Activated CD4-positive, alpha-beta memory T cell treated with anti-CD3 and anti-CD28 coated beads for 36 hours (primary cell): ENCODE measurements at regions not wholly inside any gene's neighbourhood (a gene's known extent, or its start where the extent isn't known, plus 50 kb on each side); places are given as distances from the start of the nearest gene placed in this dataset.

ENCODE experiments used
- CTCF ChIA-PET: fragments of 350-600 bp; sonication (Branson Sonifier 250); formaldehyde crosslinking; loops from one replicate; lab custom pipeline; 2021; ENCODE audit warnings: antibody characterized with exemption, inconsistent platforms; lab: Charles Lee
- POLR2A ChIA-PET: fragments of 350-600 bp; sonication (Branson Sonifier 250); formaldehyde crosslinking; loops from one replicate; lab custom pipeline; 2021; ENCODE audit warnings: antibody characterized with exemption; lab: Charles Lee
- DNase-seq: peaks from one replicate; pipeline ENCODE4 v3.0.0-alpha.2; 2020
- H3K27ac Mint-ChIP-seq: one replicate; pipeline ENCODE4 v1.8.0; 2021; ENCODE audit warnings: mixed read lengths
- H3K27me3 Mint-ChIP-seq: one replicate; pipeline ENCODE4 v1.8.0; 2021; ENCODE audit warnings: mixed read lengths
- H3K36me3 Mint-ChIP-seq: one replicate; pipeline ENCODE4 v1.8.0; 2021; ENCODE audit warnings: mixed read lengths
- H3K4me1 Mint-ChIP-seq: one replicate; pipeline ENCODE4 v1.8.0; 2021; ENCODE audit warnings: low read depth, mixed read lengths
- H3K4me3 Mint-ChIP-seq: one replicate; pipeline ENCODE4 v1.8.0; 2021; ENCODE audit warnings: mild to moderate bottlenecking, mixed read lengths
- H3K9me3 Mint-ChIP-seq: one replicate; pipeline ENCODE4 v1.8.0; 2021; ENCODE audit warnings: mixed read lengths
- intact Hi-C: fragments of 100-400 bp; cut with micrococcal nuclease; formaldehyde crosslinking; loops from one replicate; pipeline ENCODE4 v1.15.1; 2023

DNA sequence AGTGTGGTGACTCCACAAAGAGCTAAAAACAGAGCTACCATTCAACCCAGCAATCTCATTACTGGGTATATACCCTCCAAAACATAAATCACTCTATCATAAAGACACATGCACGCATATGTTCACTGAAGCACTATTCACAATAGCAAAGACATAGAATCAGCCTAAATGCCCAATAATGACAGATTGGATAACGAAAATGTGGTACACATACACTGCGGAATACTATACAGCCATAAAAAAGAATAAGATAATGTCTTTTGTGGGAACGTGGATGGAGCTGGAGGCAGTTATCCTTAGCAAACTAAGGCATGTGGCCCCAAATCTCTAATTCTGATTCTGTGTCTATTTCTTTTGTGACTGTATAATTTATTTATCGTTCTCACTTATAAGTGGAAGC, 89.0 kb upstream of the PRNP start:
- H3K27ac Mint-ChIP-seq = no peak overlapping the region
- no peaks in the 10 kb centered on the region for H3K36me3 Mint-ChIP-seq
- CTCF ChIA-PET = interaction anchor here (0.6 to 1.7 kb wide), 3 partner anchors 16 to 29 kb away, joined by 3 to 5 read pairs (median 3); no protein-coding TSS in a partner anchor
- intact Hi-C loops = no loop called here
- POLR2A ChIA-PET = no interaction called here
- H3K4me1 Mint-ChIP-seq = peaks cover 5% of the 10 kb centered on the region
- no peak overlapping the region for H3K4me3 Mint-ChIP-seq
- peaks cover 6% of the 10 kb centered on the region for H3K27me3 Mint-ChIP-seq
- no peak for DNase-seq
- H3K9me3 Mint-ChIP-seq = no peaks in the 10 kb centered on the region

GRCh38 chr20:4593149-4593525, 93.1 kb upstream of the PRNP start:
- peaks cover 3% of the 10 kb centered on the region for H3K27me3 Mint-ChIP-seq
- ChIA-PET POLR2A (no interaction called here), CTCF (interaction anchor here (0.6 to 1.6 kb wide), 4 partner anchors 15 to 460 kb away, joined by 3 to 6 read pairs (median 4); no protein-coding TSS in a partner anchor)
- H3K27ac Mint-ChIP-seq = no peak overlapping the region
- no peaks in the 10 kb centered on the region for H3K36me3 Mint-ChIP-seq
- no peak for DNase-seq
- no peaks in the 10 kb centered on the region for H3K9me3 Mint-ChIP-seq
- H3K4me3 Mint-ChIP-seq = no peak overlapping the region
- H3K4me1 Mint-ChIP-seq = peaks cover 5% of the 10 kb centered on the region
- intact Hi-C loops = no loop called here

GRCh38 chr20:4592316-4593148, 93.7 kb upstream of the PRNP start:
- intact Hi-C loops = loop anchor here (1.0 kb wide), 1 partner anchor 484 kb away; no protein-coding TSS in a partner anchor
- no peak overlapping the region for H3K27ac Mint-ChIP-seq

GRCh38 chr20:4591975-4592315, 94.3 kb upstream of the PRNP start:
- intact Hi-C loops = loop anchor here (1.0 to 2.0 kb wide), 2 partner anchors 341 to 484 kb away; no protein-coding TSS in a partner anchor
- POLR2A ChIA-PET = no interaction called here
- H3K4me1 Mint-ChIP-seq = peaks cover 5% of the 10 kb centered on the region
- no peak overlapping the region for H3K27ac Mint-ChIP-seq
- CTCF ChIA-PET = interaction anchor here (0.6 to 2.3 kb wide), 5 partner anchors 13 to 484 kb away, joined by 3 to 7 read pairs (median 3); partner anchors contain the start of gene PRND
- no peak overlapping the region for H3K4me3 Mint-ChIP-seq
- no peaks in the 10 kb centered on the region for H3K36me3 Mint-ChIP-seq
- no peak for DNase-seq
- H3K9me3 Mint-ChIP-seq = no peaks in the 10 kb centered on the region
- H3K27me3 Mint-ChIP-seq = no peaks in the 10 kb centered on the region

More at GRCh38 chr20:4592316-4593148, 93.7 kb upstream of the PRNP start:
- H3K4me3 Mint-ChIP-seq = peak overlapping the region; percentile 45
- POLR2A ChIA-PET = no interaction called here
- H3K27me3 Mint-ChIP-seq = peaks cover under 1% of the 10 kb centered on the region
- H3K9me3 Mint-ChIP-seq = no peaks in the 10 kb centered on the region
- CTCF ChIA-PET = interaction anchor here (0.6 to 2.3 kb wide), 6 partner anchors 14 to 484 kb away, joined by 3 to 7 read pairs (median 4); partner anchors contain the start of gene PRND
- H3K36me3 Mint-ChIP-seq = no peaks in the 10 kb centered on the region
- peaks cover 5% of the 10 kb centered on the region for H3K4me1 Mint-ChIP-seq
- peak; percentile 60 for DNase-seq

DNA sequence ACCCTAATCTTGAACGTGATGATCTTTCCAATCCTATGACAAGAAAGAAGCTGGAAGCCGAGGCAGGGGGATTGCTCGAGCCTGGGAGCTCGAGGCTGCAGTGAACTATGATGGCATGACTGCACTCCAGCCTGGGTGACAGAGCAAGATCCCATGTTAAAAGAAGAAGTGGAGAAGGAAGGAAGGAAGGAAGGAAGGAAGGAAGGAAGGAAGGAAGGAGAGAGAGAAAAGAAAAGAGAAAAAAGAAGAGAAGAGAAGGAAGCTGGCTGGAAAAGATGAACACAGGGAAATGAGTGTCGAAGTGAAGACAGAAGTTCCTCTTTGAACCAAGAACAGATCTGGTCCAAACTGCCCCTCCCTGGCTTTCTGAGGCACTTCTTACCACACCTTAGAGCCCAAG, 100.5 kb upstream of the PRNP start:
- intact Hi-C loops = no loop called here
- Mint-ChIP-seq H3K27me3 (peaks cover 9% of the 10 kb centered on the region), H3K4me1 (peaks cover 2% of the 10 kb centered on the region), H3K9me3 (no peaks in the 10 kb centered on the region), H3K27ac (no peak overlapping the region), H3K36me3 (no peaks in the 10 kb centered on the region), H3K4me3 (no peak overlapping the region)
- ChIA-PET CTCF (interaction anchor here (0.5 to 1.3 kb wide), 2 partner anchors 9 to 859 kb away, joined by 3 read pairs; no protein-coding TSS in a partner anchor), POLR2A (no interaction called here)
- DNase-seq = no peak

GRCh38 chr20:4585104-4585753, 101.0 kb upstream of the PRNP start:
- no peak overlapping the region for H3K4me3 Mint-ChIP-seq
- peaks cover 2% of the 10 kb centered on the region for H3K4me1 Mint-ChIP-seq
- no peaks in the 10 kb centered on the region for H3K36me3 Mint-ChIP-seq
- intact Hi-C loops = no loop called here
- peak; percentile 19 for DNase-seq
- H3K9me3 Mint-ChIP-seq = no peaks in the 10 kb centered on the region
- ChIA-PET POLR2A (no interaction called here), CTCF (interaction anchor here (1.3 kb wide), 1 partner anchor 9 kb away, joined by 3 read pairs; no protein-coding TSS in a partner anchor)
- peaks cover 9% of the 10 kb centered on the region for H3K27me3 Mint-ChIP-seq
- H3K27ac Mint-ChIP-seq = no peak overlapping the region

DNA sequence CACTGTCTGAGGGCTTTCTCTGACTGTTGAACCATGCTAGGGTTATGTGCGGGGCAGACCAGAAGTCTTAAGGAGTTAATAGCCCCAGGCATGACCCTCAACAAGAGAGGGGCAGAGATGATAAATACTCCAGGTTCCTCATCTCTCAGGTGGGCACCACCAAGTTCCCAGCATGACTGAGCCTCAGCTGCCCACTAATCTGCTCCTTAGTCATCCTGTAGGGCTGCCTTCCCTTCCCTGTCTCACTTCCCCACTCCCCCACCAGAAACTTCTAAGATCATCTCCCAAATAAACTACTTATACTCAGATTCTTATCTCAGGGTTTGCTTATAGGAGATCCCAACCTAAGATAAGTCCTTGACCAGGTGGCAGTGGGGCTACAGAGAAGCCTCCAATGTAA, 101.7 kb upstream of the PRNP start:
- Mint-ChIP-seq H3K4me1 (peaks cover 2% of the 10 kb centered on the region), H3K27ac (no peak overlapping the region), H3K9me3 (no peaks in the 10 kb centered on the region), H3K36me3 (no peaks in the 10 kb centered on the region), H3K4me3 (no peak overlapping the region), H3K27me3 (peaks cover 12% of the 10 kb centered on the region)
- CTCF ChIA-PET = no interaction called here
- POLR2A ChIA-PET = no interaction called here
- intact Hi-C loops = no loop called here
- no peak for DNase-seq

- Mint-ChIP-seq H3K4me3 (no peak overlapping the region), H3K27me3 (peaks cover 18% of the 10 kb centered on the region), H3K27ac (no peak overlapping the region), H3K4me1 (peaks cover 2% of the 10 kb centered on the region), H3K9me3 (no peaks in the 10 kb centered on the region), H3K36me3 (no peaks in the 10 kb centered on the region)
- CTCF ChIA-PET = interaction anchor here (0.6 to 2.1 kb wide), 2 partner anchors 13 to 229 kb away, joined by 3 to 4 read pairs; no protein-coding TSS in a partner anchor
- intact Hi-C loops = no loop called here
- POLR2A ChIA-PET = no interaction called here
- DNase-seq = no peak
Observed at GRCh38 chr20:4581838-4582237, 104.4 kb upstream of the PRNP start.

DNA sequence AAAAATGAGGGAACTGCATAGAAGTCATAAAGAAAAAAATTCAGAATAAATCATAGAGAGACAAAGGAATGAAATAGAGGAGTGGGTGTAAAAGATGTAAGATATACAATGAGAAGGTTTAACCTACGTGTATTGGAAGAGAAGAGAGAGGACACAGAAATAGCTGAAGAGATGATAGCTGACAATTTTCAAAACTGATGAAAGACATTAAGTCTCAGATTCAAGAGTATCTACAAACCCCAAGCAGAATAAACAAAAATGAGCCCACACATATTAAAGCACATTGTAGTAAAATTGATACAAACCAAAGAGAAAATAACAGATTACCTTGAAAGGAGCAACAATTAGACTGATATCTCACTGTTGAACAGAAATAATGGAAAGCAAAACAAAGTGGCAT, 107.9 kb upstream of the PRNP start:
- DNase-seq = no peak
- Mint-ChIP-seq H3K36me3 (no peaks in the 10 kb centered on the region), H3K27me3 (peaks cover 35% of the 10 kb centered on the region), H3K4me1 (no peaks in the 10 kb centered on the region), H3K4me3 (no peak overlapping the region), H3K9me3 (no peaks in the 10 kb centered on the region), H3K27ac (no peak overlapping the region)
- intact Hi-C loops = no loop called here
- ChIA-PET POLR2A (no interaction called here), CTCF (interaction anchor here (1.0 kb wide), 1 partner anchor 14 kb away, joined by 6 read pairs; no protein-coding TSS in a partner anchor)

- Mint-ChIP-seq H3K4me1 (no peaks in the 10 kb centered on the region), H3K4me3 (no peak overlapping the region), H3K27ac (no peak overlapping the region), H3K36me3 (no peaks in the 10 kb centered on the region), H3K9me3 (no peaks in the 10 kb centered on the region), H3K27me3 (peaks cover 34% of the 10 kb centered on the region)
- ChIA-PET CTCF (no interaction called here), POLR2A (no interaction called here)
- intact Hi-C loops = no loop called here
- no peak for DNase-seq
Observed at GRCh38 chr20:4574356-4574690, 111.9 kb upstream of the PRNP start.

GRCh38 chr20:4573564-4574355, 112.5 kb upstream of the PRNP start:
- ChIA-PET POLR2A (no interaction called here), CTCF (no interaction called here)
- H3K9me3 Mint-ChIP-seq = no peaks in the 10 kb centered on the region
- H3K36me3 Mint-ChIP-seq = no peaks in the 10 kb centered on the region
- intact Hi-C loops = no loop called here
- no peaks in the 10 kb centered on the region for H3K4me1 Mint-ChIP-seq
- peaks cover 34% of the 10 kb centered on the region for H3K27me3 Mint-ChIP-seq
- no peak overlapping the region for H3K4me3 Mint-ChIP-seq
- no peak for DNase-seq
- H3K27ac Mint-ChIP-seq = no peak overlapping the region
